Stimulated activated CD4-positive, alpha-beta T cell treated with anti-CD3 and anti-CD28 coated beads, Interleukin-12 subunit alpha, Interleukin-12 subunit beta, amount 100 ng/mL, for 24 hours (primary cell): ENCODE measurements at regions not wholly inside any gene's neighbourhood (a gene's known extent, or its start where the extent isn't known, plus 50 kb on each side); places are given as distances from the start of the nearest gene placed in this dataset.
"Not testable (repeated sequence)": the region's sequence is repeated elsewhere in the genome, so short reads cannot be mapped to it uniquely, and the experiment has no call there.

ENCODE experiments used
- DNase-seq, 2 experiments: peaks; one replicate each; pipeline ENCODE4 v3.0.0-alpha.2; 2020; ENCODE audit warnings: low read depth in 2 of 2

DNA sequence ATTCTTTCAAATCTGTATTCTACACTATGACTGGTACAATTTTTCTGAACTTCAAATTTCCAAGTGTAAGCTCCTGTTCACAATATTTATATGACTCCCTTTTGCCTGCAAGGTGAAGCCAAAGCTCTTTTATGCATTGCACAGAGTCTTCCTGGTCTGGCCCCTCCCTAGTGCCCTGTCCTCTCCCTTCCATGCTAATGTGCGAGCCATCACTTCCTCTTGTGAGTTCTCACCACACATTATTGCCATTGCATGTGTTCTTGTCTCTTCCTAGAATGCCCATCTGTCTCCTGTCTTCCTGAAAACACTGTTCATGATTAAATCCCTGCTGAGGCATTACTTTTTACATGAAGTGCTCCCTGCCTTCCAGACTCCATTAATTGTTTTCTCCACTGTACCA is 169.9 kb downstream of the MC4R start:
- no peak for DNase-seq

DNA sequence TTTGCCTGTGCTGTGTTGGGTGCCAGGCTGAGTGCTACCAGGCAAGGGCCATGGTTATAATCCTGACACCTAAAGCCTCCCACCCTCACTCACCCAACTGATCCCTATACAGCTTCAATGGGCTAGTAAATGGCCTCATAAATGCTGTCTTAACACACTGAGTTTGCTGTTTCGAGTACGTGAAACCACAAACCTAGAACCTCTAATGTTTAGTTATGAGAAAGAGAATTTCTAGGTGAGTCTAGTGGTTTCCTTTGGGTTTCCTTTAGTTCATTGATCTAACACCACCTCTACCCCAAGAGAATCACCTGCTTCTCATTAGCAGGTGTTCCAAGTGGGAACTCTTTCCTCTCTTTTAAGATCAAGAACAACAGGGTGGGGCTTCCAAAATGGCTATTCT is 172.0 kb downstream of the MC4R start:
- no peak for DNase-seq

DNA sequence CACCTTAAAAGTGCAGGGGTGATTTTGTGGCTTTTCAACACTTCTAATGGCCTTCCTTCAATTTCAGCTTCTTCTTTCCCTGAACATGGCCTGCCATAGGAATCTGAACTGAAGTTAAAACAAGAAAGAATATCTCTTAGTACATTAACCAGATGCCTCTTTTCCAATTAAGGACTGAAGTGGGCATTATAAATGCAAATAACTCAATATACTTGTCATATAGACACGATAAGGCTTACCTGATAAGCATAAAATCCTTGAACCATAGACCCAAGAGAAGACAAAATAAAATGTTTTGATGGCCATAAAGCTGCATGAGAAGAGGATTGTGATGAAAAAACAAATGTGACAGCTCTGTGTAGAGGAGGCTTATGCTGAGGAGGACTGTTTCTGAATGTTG is 173.1 kb downstream of the MC4R start:
- DNase-seq = no peak

DNA sequence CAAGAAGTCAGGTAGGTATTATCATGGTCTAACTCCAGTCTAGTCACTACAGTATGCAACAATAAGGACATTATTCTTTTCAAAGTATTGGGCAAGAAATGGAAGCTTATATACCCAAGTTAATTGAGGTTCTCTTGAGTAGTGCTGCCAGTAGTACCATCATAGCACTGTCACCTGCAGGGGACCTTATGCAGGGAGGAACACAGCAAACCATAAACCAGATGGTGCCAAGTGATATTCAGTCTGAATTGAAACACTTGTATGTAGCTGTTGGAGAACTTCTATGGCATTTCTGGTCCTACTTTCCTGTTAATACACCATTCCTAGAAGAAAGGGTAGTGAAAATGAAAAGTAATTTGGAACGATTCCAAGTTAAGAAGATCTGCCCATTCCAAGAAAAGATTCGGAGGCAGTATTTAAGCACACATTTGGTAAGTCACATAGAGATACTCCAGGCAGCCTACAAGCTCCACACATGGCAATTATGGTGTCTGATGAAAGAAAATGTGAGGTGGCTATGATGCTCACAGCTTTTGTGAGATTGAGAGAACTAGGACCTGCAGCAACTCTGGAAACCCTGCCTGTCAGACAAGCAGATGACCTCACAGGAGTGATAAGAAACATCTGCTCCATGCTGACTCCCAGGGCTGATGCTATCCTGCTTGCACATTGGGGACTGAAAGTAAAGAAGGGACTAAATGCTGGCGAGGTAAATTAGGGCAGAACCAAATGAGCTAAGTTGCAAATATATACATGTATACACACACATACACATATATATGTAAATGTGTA is 174.7 kb downstream of the MC4R start:
- DNase-seq = no peak

DNA sequence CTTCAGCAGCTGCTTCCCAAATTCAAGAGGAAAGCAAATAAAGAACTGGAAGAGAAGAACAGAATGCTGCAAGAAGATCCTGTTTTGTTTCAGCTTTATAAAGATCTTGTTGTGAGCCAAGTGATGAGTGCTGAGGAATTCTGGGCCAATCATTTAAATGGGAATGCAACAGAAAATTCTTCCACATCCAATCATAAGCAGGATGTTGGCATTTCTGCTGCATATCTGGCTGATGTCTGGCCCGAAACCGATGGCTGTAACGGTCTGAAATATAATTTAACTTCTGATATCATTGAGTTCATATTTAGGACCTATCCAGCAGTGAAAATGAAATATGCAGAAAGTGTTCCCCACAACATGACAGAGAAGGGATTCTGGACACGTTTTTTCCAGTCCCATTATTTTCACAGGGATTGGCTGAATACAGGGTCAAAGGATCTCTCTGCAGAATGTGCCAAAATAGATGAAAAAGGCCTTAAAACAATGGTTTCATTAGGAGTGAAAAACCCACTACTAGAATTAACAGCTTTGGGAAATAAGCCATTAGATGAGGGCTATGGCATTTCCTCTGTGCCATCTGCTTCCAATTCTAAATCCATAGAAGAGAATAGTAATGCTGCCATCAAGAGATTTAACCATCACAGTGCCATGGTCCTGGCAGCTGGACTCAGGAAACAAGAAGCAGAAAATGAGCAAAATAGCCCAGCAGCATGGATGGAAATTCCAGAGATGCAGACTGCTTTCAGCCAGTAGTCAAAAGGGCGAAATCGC is 175.6 kb downstream of the MC4R start:
- DNase-seq = no peak

DNA sequence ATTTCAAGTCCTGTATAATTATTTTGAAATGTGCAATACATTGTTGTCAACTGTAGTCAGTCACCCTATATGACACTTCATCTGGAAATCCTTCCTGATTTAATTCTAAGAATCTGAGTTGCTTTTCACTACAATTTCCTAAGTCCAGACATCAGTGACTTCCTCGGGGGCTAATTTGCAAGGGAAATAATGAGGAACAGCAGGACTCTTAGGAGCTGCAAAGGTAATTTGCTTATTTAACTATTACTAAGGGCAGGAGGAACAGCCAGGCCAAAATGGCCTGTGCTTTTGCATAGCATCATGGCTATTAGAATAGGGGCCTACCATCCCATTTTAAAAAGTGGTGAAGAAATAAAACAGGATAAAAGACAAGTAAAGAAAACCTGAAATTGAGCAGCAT is 178.8 kb downstream of the MC4R start:
- DNase-seq = no peak

DNA sequence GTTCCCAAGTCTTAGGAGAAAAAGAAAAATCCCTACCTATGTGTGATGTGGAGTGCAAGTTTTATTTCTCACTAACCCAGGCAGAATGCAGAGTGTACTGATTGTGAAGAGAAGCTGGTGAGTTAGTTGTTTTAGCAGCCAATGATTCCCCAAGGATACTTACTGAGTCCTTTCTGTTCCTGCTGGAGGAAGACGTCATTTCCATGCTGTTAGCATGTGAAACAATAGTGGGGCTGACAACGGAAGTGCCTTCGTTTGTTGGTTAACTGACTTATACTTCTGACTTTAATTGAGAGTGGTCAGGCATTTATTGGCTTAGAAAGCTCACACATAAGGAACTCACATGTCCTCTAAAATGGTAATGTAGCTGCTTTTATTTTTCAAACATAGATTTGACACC is 180.6 kb downstream of the MC4R start:
- DNase-seq = no peak

DNA sequence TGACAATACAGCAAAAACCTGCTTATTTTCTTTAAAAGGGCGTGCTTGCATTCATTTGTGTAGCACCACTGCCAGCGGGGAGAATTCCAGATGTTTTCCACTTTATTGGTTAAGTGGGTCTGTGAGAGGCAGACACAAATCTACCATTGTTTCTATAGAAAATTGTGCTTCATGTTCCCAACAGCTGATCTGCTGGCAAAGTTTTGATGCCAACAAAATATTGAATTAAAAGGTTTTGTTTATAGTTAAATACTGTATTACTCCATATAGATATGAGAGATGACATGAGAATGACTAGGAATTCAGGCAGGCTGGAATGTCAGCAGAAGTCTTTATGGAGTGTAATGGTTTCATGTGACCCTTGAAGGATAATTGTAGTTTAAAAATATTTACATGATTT is 182.7 kb downstream of the MC4R start:
- DNase-seq = no peak

DNA sequence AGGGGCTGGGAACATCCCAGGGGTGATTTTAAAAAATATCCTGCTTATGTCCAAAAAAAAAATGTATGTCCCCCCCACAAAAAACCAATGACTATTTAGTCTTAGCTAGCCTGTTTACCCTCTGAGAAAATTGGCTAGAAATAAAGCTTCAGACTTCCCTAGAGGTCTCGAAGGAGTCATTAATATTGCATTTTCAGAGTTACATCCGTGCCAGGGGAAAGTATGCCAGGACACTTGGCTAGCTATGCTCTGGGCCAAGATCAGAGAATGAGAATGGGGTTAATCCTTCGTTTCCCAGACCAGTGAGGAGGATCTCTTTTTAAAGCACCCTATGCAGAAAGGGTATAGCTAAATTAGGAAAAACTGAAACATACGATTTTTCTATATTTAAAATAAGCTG is 183.6 kb downstream of the MC4R start:
- DNase-seq = no peak

DNA sequence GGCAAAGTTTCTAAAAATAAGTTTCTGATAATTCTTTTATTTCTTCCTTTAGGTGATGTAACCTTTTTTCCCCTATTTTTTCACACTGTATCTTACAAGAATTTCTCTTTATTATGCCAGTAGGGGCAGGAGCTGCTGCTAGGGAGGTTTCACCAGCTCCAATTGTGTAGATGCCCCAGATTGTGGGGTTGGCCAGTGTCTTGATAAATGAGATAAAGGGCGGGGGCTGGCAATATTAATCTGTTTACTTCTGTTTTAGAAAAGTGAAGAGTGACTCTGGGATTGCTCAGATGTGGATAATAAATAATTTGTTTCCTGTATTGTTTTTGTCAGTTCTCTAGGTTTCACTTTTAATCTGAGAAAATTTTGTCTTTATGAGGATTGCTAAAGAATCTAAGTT is 190.4 kb downstream of the MC4R start:
- no peak for DNase-seq

DNA sequence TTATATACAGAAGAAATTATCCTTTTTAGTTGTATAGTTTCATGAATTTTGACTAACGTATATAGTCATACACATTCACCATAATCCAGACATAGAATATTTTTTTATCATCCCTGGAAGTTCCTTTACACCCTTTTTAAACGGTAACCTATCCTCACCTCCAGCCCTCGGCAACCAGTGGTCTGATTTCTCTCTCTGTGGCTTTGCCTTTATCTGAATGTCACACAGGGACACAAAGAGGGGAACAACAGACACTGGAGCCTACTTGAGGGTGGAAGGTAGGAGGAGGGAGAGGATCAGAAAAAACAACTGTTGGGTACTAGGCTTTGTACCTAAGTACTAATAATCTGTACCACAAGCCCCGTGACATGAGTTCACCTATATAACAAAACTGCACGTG is 191.9 kb downstream of the MC4R start:
- DNase-seq = no peak

DNA sequence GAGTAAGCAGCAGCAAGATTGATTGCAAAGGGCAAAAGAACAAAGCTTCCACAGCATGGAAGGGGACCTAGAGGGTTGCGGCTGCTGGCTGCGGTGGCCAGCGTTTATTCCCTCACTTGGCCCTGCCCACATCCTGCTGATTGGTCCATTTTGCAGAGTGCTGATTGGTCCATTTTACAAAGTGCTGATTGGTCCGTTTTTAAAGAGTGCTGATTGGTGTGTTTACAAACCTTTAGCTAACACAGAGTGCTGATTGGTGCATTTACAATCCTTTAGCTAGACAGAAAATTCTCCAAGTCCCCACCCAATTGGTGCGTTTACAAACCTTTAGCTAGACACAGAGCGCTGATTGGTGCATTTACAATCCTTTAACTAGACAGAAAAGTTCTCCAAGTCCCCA is 194.4 kb downstream of the MC4R start:
- not testable (repeated sequence) for DNase-seq

DNA sequence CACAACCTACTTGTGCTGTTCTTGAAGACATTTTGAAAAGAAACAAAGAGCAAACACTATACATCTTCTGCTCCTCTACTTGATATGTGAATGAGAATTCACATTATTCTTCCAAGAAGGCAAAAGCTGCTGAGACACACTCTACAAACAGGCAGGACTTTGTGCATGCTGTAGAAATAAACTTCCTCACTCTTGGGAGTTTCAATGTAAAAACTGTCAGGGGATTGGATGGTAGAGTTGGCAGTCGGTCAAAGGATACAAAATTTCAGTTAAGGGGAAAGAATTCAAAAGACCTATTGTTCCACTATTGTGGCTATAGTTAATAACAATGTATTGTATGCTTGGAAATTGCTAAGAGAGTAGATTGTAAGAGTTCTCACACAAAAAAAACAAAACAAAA is 196.3 kb downstream of the MC4R start:
- DNase-seq = no peak

DNA sequence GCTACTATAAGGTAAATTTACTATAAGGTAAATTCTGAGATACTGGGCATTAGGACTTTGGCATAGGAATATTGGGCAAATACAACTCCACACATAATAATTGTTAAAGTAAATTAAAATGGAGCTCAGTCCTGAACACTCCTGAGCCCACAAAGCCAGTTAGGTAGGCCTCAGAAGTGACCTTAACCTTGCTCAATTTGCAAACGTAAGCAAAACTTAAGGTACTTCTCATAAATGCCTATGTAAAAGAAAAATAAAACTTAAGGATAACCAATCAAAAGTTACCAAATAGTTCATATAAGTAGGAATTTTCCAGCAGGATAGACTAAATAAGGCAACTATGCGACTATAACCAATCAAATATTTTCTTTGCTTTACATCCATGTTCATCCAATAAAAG is 197.7 kb downstream of the MC4R start:
- no peak for DNase-seq

DNA sequence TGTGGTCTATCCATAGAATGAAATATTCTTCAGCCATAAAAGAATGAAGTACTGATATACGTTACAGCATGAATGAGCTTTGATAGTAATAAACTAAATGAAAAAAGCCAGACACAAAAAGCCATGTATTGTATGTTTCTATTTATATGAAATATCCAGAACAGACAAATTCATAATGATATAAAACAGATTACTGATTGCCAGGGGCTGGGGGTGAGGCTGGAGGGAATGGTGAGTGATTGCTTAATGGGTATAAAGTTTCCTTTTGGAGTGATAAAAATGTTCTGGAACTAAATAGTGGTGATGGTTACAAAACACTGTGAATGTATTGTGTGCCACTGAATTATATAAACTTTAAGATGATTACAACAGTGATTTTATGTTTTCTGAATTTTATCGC is 200.5 kb downstream of the MC4R start:
- DNase-seq = no peak

DNA sequence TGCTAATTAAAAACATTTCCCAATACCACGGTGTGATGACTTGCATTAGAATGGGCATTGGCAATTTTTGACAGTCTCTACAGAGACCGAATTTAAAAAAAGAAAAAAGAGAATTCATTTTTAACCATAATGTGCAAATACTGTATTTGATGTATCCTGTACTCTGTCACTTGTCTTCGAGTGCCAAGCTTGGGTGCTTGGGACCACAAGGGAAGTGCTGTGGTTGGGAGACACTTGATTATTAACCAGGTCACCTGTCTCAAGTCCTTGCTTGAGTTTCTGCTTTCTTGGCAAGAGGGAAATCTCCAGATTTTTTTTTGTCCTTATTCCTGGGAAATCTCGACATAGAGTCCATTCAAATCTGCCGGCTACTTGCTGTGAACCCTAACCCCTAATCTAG is 209.0 kb downstream of the MC4R start:
- DNase-seq = no peak

DNA sequence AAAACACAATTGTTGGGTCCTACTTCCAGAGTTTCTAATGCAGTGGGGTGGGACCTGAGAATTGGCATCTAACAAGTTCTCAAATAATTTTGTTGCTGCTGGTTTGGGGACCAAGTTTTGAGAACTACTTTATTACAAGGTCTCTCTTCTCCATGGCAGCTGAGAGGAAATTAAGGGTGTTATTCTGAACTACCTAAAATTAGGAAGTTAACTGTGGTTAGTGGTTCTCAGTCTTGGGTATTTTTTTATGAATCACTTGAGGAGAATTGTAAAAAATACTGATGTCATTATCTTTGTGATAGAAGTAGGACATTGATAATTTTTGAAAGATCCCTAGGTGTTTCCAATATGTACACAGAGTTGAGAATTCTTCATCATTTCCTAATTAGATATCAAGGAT is 210.2 kb downstream of the MC4R start:
- no peak for DNase-seq

DNA sequence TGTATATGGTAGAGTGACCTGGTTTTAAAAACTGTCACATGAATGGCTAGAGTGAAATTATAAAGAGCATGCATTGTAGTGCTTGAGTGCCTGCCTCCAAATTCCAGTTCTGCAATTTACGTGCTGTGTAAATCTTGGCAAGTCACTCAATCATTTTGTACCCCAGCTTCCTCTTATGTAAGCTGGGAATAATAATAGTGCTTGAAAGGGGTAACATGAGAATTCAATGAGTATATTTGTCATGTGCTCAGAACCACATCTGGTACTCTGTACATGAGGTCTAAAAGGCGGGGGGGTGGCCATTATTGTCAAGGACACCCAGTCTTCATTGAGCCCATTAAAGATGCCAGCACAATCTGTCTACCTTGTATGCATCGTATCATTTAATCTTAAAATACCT is 214.8 kb downstream of the MC4R start:
- DNase-seq = no peak

DNA sequence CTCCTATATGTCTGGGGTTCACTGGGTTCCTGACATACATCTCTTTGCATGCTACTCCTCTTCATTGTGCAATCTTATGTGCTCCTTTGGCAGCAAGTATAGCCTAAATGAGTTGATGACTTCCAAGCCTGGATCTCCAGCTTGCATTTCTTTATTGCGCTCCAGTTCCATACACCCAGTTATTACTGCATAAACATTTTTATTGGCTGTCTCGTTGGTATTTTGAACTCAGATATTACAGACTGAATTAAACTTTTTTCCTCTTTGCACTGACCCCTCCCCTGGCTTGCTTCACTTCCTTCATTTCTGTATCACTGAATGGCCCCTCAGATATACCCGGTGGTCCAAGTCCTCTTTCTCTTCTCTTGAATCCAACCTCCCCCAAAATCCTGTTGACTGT is 219.2 kb downstream of the MC4R start:
- DNase-seq = no peak

DNA sequence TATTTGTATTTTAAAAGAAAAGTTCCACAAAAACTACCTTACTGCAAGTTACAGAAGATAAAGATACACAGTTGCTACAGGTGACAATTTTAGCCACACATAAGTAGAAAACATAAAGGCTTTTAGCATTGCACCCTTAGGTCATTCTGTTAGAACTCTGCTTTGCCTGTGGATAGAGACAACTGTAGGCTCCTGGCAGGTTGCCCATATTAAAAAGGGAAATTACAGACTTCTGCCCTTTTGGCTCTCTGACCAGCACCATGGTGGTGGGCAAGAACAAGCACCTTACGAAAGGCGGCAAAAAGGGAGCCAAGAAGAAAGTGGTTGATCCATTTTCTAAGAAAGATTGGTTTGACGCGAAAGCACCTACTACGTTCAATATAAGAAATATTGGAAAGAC is 223.3 kb downstream of the MC4R start:
- DNase-seq = no peak

DNA sequence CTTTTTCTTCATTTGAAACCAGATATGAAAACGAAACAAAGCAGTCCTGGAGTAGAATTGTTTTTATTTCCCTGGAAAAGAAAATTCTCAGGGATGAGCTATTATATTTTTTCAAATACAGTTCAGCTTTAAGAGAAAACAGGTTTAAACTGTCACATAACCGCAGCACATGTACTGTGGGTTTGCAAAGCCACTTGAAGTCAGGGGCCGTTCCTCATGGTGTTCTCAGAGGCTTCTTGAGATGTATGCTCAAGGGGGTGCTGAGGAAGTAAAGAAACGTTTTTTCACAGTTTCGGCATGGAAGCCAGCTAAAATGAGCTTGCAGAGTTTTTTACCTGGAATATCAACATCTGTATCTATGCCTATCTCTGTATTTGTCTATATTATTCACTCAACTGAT is 225.3 kb downstream of the MC4R start:
- no peak for DNase-seq

DNA sequence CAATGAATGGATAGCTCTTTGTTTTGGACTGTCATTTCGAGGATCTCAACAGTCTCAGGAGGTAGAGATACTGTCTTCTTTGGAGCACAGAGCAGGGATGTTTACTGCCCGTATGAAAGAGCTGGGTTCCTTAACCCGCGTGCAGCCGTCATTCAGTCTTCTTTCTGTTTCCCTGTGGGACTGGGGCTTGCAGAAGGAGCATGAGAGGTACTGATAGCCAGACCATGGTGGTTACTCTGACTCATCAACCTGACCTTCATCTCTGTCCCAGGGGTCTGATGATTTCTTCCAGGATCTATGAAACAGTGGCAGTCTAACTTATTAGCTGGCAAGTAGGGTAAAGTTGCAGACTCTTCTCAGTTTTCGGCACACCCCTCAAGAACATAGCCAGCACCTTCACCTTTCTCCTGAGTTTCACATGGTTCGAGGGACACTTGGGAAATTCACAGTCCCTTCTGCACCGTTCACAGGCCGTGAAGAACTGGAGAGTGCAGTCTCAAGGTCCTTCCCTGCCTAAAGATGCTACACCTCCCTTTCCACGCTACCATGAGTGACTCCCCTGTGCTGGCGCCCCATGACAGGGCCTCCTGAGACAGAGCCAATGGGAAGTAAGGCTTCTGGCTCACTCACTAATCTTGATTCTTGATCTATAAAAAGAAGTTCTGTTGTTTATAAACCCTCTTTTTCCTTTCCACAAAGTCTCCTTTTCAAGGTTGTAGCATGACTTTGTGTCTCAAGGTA is 226.2 kb downstream of the MC4R start:
- no peak for DNase-seq

DNA sequence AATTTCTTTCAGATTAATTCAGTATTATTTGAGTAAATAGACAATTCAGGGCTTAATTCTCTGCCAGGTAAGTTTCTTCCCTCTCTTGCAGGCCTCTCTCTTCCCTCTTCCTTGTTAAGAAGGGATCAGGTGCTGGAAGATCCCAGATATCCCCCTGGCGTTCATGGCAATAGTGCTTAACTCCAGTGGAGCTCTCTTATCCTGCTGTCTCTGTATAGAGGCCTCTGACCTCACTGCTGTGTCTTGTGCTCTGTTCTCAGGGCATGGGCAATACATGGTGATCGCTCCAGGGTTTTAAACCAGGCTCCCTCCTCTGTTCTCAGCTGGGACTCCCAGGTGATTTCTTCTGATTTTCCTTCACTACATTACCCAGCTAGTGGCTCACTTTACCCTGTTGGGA is 226.8 kb downstream of the MC4R start:
- DNase-seq = no peak
